Bronchial epithelial cell (primary cell): ENCODE measurements at regions not wholly inside any gene's neighbourhood (a gene's known extent, or its start where the extent isn't known, plus 50 kb on each side); places are given as distances from the start of the nearest gene placed in this dataset.

Experiments used
- DNase-seq: peaks from one replicate; pipeline ENCODE4 v3.0.0-alpha.2; 2010; ENCODE audit warnings: low read depth
- FAIRE-seq: peaks from 2 replicates; lab custom pipeline; 2011; peaks lifted over from hg19 to GRCh38; lab: Jason Lieb, UNC
- H3K27me3 ChIP-seq: 2 replicates; pipeline ENCODE4 v1.5.1; 2011; ENCODE audit warnings: low read length; ENCODE audit not compliant: control insufficient read depth, insufficient read depth
- H3K36me3 ChIP-seq: 2 replicates; pipeline ENCODE4 v1.5.1; 2011; ENCODE audit warnings: low read length; ENCODE audit not compliant: control insufficient read depth, insufficient read depth
- H3K4me3 ChIP-seq: 2 replicates; pipeline ENCODE4 v1.5.1; 2011; ENCODE audit warnings: mild to moderate bottlenecking, low read depth, low read length, control low read depth
- CTCF ChIP-seq: IDR thresholded peaks from 2 replicates; pipeline ENCODE4 v1.5.1; 2011; ENCODE audit warnings: mild to moderate bottlenecking, moderate library complexity, low read length, control low read depth, inconsistent platforms; ENCODE audit not compliant: insufficient read depth, severe bottlenecking

GRCh38 chr2:7989823-7990222 is 692.0 kb upstream of the ID2 start:
- H3K36me3 ChIP-seq: no peaks in the 10 kb centered on the region
- H3K4me3 ChIP-seq: no peak overlapping the region
- TF ChIP-seq CTCF: no peak
- no peak for FAIRE-seq
- no peak for DNase-seq
- no peaks in the 10 kb centered on the region for H3K27me3 ChIP-seq

- no peak for TF ChIP-seq CTCF
- no peak overlapping the region for H3K4me3 ChIP-seq
- DNase-seq: peak; percentile 29
- no peak for FAIRE-seq
- no peaks in the 10 kb centered on the region for H3K36me3 ChIP-seq
- H3K27me3 ChIP-seq: no peaks in the 10 kb centered on the region
Measured at GRCh38 chr2:7992612-7993602, 688.9 kb upstream of the ID2 start.

GRCh38 chr2:7994397-7994951 is 687.4 kb upstream of the ID2 start:
- FAIRE-seq (no peak), DNase-seq (no peak)
- Histone ChIP-seq H3K27me3 (no peaks in the 10 kb centered on the region), H3K36me3 (no peaks in the 10 kb centered on the region), H3K4me3 (no peak overlapping the region)
- no peak for TF ChIP-seq CTCF

DNA sequence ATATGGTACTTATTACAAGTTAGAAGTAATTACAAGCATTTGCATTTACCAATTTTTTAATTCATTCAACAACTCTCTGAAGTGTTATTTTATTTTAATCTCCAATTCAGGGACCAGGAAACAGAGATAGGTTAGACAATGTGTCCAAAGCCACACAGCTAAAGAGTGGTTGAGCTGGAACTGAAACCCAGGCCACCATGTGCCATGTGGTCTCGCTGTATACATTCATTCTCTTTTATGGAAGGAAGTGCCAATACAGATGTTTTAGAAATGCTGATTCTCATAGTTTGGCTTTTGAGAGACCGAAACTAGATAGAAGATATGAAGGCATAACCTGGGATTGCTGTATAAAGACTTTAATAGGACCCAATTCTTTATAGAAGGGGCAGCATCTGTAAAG is 684.6 kb upstream of the ID2 start:
- TF ChIP-seq CTCF: no peak
- DNase-seq: no peak
- no peak for FAIRE-seq
- Histone ChIP-seq H3K36me3 (no peaks in the 10 kb centered on the region), H3K4me3 (no peak overlapping the region), H3K27me3 (no peaks in the 10 kb centered on the region)

DNA sequence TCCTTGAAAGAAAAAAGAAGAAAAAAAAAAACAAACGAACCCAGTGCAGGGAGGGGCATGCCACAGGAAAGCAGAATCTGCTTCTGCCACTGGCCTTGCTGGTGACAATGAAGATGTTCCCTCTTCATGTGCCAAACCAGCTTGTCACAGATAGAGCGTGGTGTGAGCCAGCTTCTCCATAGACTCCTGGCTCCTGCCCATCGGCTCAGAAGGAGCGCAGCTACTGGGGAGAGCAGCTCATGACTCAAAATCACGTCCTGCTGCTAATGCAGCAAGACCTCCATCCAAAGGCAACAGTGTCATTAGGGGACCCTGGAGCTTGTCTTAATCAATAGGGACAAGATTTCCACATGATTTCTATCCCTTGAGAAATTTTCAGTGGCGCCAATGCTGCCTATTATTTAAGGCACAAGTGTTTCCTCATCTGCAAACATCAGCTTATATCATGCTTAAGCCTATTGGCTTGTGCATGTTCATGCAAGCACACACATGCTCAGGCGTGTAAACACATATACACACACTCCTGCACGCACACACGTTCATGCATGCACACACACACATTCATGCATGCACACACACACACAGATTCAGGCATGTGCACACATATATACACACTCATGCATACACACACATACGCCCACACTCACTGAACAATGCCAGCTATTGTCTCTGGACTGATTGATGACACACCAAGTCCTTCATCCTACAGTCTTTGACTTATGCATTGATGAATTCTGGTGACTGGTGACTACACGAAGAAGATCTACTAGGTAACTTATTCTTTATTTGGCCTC is 682.0 kb upstream of the ID2 start:
- no peak for TF ChIP-seq CTCF
- FAIRE-seq (no peak), DNase-seq (peak; percentile 31)
- H3K27me3 ChIP-seq: no peaks in the 10 kb centered on the region
- H3K36me3 ChIP-seq: no peaks in the 10 kb centered on the region
- H3K4me3 ChIP-seq: no peak overlapping the region
